ENCODE measurements at regions not wholly inside any gene's neighbourhood (a gene's known extent, or its start where the extent isn't known, plus 50 kb on each side); places are given as distances from the start of the nearest gene placed in this dataset.

DNA sequence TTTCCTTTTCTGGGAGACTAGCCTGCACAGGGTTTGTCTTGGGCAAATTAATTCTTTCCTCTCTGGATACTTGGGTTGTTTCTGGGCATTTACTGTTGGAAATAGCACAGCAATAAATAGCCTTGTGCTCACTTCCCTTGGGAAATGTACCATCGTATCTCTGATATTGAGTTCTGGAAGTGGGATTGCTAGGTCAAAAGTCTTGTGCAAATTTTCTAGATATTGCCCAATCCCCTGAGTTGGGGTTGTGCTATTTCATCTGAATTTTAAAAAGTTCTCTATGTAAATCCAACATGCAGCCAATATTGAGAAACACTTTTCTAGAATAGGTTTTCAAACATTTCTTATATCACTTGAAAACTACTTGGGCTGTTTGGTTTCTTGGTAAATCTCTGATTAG is 64.0 kb upstream of the ELOVL5 start:
- intact Hi-C loops (cut with micrococcal nuclease; ENCODE audit: unreplicated experiment): no loop called here
- H3K36me3 ChIP-seq (ENCODE audit: insufficient read depth, low read length, poor library complexity, severe bottlenecking): no peaks in the 10 kb centered on the region
- no peaks in the 10 kb centered on the region for H3K9me3 ChIP-seq (ENCODE audit: low read depth, low read length, poor library complexity, severe bottlenecking)
- CTCF ChIA-PET: interaction anchor here (1.0 kb wide), 1 partner anchor 73 kb away, joined by 3 read pairs; no protein-coding TSS in a partner anchor
- POLR2A ChIA-PET (ENCODE audit: low non-redundant PET): no interaction called here
- no TSS peak for BruUV-seq (replicated peaks)
- no peak for TF ChIP-seq EZH2 (IDR thresholded peaks at IDR 0.05; ENCODE audit: borderline replicate concordance, low read depth, low read length, poor library complexity, severe bottlenecking)
- TF ChIP-seq, protein P1, sequence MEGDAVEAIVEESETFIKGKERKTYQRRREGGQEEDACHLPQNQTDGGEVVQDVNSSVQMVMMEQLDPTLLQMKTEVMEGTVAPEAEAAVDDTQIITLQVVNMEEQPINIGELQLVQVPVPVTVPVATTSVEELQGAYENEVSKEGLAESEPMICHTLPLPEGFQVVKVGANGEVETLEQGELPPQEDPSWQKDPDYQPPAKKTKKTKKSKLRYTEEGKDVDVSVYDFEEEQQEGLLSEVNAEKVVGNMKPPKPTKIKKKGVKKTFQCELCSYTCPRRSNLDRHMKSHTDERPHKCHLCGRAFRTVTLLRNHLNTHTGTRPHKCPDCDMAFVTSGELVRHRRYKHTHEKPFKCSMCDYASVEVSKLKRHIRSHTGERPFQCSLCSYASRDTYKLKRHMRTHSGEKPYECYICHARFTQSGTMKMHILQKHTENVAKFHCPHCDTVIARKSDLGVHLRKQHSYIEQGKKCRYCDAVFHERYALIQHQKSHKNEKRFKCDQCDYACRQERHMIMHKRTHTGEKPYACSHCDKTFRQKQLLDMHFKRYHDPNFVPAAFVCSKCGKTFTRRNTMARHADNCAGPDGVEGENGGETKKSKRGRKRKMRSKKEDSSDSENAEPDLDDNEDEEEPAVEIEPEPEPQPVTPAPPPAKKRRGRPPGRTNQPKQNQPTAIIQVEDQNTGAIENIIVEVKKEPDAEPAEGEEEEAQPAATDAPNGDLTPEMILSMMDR (conservative IDR thresholded peaks at IDR 0.05; ENCODE audit: low read depth, low read length): no peak
- H3K4me1 ChIP-seq (ENCODE audit: insufficient read depth, low read length, poor library complexity, severe bottlenecking): no peaks in the 10 kb centered on the region
- no peak overlapping the region for H3K27ac ChIP-seq (ENCODE audit: low read depth, low read length, poor library complexity, severe bottlenecking)
- no peak overlapping the region for H3K4me3 ChIP-seq (ENCODE audit: low read depth, low read length, poor library complexity, severe bottlenecking)
- H3K27me3 ChIP-seq (replicated peaks; ENCODE audit: insufficient read depth, low read depth, low read length, poor library complexity): no peaks in the 10 kb centered on the region
- no peak for DNase-seq (ENCODE audit: low spot score)

- BruUV-seq (replicated peaks): no TSS peak
- Histone ChIP-seq H3K9me3 (ENCODE audit: low read depth, low read length, poor library complexity, severe bottlenecking) (no peaks in the 10 kb centered on the region), H3K27ac (ENCODE audit: low read depth, low read length, poor library complexity, severe bottlenecking) (no peak overlapping the region), H3K36me3 (ENCODE audit: insufficient read depth, low read length, poor library complexity, severe bottlenecking) (no peaks in the 10 kb centered on the region), H3K27me3 (replicated peaks; ENCODE audit: insufficient read depth, low read depth, low read length, poor library complexity) (no peaks in the 10 kb centered on the region), H3K4me3 (ENCODE audit: low read depth, low read length, poor library complexity, severe bottlenecking) (no peak overlapping the region), H3K4me1 (ENCODE audit: insufficient read depth, low read length, poor library complexity, severe bottlenecking) (no peaks in the 10 kb centered on the region)
- TF ChIP-seq, protein P1 (conservative IDR thresholded peaks at IDR 0.05; ENCODE audit: low read depth, low read length): no peak
- no peak for TF ChIP-seq EZH2 (IDR thresholded peaks at IDR 0.05; ENCODE audit: borderline replicate concordance, low read depth, low read length, poor library complexity, severe bottlenecking)
- no peak for DNase-seq (ENCODE audit: low spot score)
- CTCF ChIA-PET: no interaction called here
- intact Hi-C loops (cut with micrococcal nuclease; ENCODE audit: unreplicated experiment): no loop called here
- POLR2A ChIA-PET (ENCODE audit: low non-redundant PET): no interaction called here
These were observed 63.4 kb upstream of the ELOVL5 start for GRCh38 chr6:53412021-53412715.

DNA sequence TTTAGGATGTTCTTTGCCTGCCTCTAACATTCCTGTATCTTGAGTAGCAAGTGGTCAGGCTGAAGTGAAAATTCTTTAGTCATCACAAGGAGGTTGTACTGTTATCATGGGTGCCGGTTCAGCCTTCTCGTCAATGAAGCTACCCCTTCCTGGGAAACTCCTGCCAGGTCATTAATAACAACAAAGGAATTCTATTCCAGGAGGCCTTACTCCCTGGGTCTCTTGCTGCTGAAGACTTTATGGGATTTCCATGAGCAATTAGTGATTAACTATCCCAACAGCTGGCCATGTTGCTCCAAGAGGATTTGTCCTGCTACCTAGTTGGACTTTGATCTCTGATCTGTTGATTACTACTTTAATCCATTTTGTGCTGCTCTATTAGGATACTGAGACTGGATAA is 62.7 kb upstream of the ELOVL5 start:
- TF ChIP-seq EZH2 (IDR thresholded peaks at IDR 0.05; ENCODE audit: borderline replicate concordance, low read depth, low read length, poor library complexity, severe bottlenecking): no peak
- TF ChIP-seq, protein P1 (conservative IDR thresholded peaks at IDR 0.05; ENCODE audit: low read depth, low read length): no peak
- H3K36me3 ChIP-seq (ENCODE audit: insufficient read depth, low read length, poor library complexity, severe bottlenecking): no peaks in the 10 kb centered on the region
- intact Hi-C loops (cut with micrococcal nuclease; ENCODE audit: unreplicated experiment): no loop called here
- no peak overlapping the region for H3K27ac ChIP-seq (ENCODE audit: low read depth, low read length, poor library complexity, severe bottlenecking)
- no peak overlapping the region for H3K4me3 ChIP-seq (ENCODE audit: low read depth, low read length, poor library complexity, severe bottlenecking)
- no peak for DNase-seq (ENCODE audit: low spot score)
- H3K27me3 ChIP-seq (replicated peaks; ENCODE audit: insufficient read depth, low read depth, low read length, poor library complexity): no peaks in the 10 kb centered on the region
- H3K4me1 ChIP-seq (ENCODE audit: insufficient read depth, low read length, poor library complexity, severe bottlenecking): no peaks in the 10 kb centered on the region
- ChIA-PET CTCF (no interaction called here), POLR2A (ENCODE audit: low non-redundant PET) (no interaction called here)
- no TSS peak for BruUV-seq (replicated peaks)
- no peaks in the 10 kb centered on the region for H3K9me3 ChIP-seq (ENCODE audit: low read depth, low read length, poor library complexity, severe bottlenecking)
